RCC 7860 (cell line): ENCODE measurements at regions not wholly inside any gene's neighbourhood (a gene's known extent, or its start where the extent isn't known, plus 50 kb on each side); places are given as distances from the start of the nearest gene placed in this dataset.

Source experiments
- DNase-seq: peaks from one replicate; pipeline ENCODE4 v3.0.0-alpha.2; 2015; ENCODE audit warnings: low spot score
- FAIRE-seq: peaks from 2 replicates; lab custom pipeline; 2012; peaks lifted over from hg19 to GRCh38; lab: Jason Lieb, UNC

DNA sequence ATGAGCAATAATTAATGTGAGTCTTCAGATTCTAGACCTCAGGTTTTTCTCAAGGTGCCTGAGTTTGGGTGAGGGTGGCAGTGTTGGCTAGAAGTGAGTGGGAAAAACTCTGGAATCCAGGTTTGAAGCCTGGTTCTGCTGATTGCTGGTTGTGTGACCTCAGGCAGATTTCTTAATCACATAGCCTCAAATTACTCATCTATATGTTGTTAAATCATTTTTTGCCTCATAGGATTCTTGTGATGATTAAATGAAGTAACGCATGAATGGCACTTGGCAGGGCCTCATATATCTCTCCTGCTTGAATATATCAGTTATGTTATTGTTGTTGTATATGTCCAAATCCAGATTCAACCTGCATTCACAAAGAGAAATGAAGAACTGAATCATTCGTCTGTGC is 60.5 kb downstream of the NR2F2 start:
- DNase-seq (no peak), FAIRE-seq (no peak)

DNA sequence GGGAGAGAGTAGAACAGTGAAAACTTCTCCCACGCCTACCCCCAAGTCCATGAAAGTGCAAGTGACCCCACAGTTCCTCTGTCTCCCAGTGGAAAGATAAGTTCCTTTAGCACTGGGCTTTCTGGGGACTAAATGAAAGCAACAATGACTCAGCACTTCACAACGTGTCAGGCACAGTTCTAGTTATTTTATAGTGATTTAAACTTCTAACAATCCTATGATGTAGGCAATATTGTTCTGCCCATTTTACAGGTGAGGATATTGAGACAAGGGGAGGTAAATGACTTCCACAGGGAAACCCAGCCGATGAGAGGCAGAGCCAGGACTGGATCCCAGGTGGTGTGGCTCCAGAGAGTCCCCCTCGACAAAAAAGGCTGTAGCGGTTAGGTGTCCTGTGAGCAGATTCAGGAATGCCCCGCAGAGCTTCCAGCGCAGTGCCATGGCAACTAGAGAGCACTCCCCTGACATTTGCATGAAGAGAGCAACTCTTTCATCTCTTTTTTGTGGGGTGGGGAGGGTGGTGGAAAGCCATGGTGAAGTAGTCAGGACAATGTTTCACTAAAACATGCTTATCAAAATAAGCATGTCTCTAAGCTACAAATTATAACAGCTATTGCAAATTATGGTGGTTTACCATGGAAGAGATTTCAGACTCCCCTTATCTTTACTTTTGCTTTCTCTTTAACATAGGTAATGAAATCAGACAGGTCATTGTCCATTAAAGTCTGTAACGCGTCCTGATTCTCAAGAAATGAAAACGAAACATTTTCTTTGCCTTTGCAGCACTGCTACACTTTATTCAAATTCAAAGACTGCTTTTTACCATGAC is 62.1 kb downstream of the NR2F2 start:
- DNase-seq = no peak
- FAIRE-seq = no peak

DNA sequence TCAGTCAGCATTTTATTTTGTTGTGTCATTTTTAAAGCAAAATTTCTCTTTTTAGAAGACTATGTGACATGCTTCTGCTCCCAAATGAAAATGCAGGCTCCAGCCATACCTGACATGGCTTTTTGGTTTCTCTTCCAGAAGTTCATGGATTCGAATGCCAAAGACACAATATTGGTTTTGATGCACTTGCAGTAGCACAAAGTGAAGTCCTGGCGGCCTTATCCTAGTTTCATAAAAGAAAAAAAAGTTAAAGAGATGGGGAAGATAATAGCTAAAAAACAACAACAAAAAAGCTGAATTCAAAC is 62.7 kb downstream of the NR2F2 start:
- DNase-seq = no peak
- FAIRE-seq = no peak

DNA sequence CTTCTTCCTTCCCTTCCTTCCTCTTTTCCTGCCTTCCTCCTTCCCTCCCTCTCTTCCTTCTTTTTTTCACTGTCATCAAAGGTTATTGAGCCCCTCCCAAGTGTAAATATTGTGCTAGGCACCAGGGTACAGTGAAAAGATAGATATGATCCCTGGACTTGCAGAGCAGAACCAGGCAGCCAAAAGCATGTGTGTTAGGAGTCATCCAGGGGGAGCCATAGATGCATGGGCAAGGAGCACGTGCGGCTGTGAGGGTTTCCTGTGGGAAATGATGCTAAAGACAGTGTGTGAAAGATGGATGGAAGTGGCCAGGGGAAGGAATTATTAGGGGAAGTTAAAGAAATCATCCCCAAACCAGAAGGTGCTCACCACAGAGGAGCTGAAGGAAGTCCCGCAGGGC is 65.2 kb downstream of the NR2F2 start:
- FAIRE-seq (no peak), DNase-seq (no peak)

DNA sequence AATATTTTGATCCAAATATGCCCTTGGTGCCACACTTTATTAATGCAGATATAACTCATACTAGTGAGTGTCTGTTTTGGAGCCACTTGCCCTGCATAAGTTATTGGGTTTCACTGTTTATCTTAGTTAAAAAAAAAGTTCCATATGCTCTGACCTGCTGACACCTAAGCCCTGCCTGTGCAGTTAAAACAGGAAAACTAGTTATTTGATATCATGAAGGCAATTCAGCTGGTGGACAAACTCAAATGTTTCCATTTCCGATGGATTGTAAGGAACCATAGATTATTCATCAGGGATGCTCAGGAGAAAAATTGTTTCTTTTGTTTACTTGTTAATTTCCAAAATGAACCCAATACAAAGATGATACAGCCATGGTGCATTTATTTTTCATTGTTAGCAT is 68.3 kb downstream of the NR2F2 start:
- DNase-seq (no peak), FAIRE-seq (no peak)

DNA sequence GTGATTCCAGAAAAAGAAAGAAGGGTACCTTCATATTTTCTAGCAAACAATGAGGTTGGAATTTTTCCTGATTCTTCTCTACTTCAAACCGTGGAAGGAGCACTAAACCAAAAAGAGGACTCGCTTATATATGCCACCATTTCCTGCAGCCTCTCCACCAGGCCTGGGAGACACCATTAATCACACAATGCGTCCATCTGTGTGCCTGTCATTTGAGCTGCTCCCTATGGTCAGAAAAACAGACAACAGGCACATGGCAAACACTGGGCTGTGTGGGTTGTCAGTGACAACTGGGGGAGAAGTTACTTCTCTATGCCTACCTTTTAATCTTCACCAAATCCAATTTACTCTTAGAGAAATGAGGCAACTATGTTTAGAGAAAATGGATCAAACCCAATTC is 71.9 kb downstream of the NR2F2 start:
- no peak for FAIRE-seq
- DNase-seq = no peak

DNA sequence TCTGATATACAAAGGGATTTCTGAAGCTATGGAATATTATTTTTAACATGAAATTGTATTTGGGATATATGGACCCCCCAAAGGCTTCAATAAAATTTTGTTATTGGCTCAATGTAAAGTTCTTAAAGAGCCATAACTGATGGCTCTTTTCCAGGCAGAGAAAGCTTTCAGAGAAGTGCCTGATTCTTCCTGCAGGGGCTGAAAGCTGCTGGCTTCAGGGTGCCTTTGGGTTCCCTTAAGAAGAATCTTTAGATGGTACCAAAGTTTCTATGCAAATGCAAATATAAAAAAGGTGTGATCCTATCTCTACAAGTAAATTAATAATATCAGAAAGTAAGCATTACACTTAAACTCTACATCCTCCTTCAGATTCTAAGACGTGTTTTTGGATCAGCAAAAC is 72.6 kb downstream of the NR2F2 start:
- FAIRE-seq (no peak), DNase-seq (no peak)

DNA sequence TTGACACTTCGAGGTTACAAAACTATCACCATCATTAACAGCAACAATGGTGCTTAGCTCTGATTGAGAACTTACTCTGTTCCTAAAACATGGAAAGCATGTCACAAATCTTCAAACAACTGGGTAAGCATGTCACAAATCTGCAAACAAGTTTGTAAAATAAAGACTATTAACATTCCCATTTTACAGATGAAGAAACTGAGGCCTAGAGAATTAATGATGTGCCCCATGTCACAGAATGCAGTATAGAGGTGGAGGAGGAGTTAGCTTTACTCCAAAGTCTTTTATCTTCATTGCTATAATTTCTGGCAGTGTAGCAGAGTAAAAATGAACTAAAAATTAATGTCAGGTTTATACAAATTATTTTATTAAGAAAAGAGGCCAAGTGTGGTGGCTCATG is 73.4 kb downstream of the NR2F2 start:
- DNase-seq (no peak), FAIRE-seq (no peak)

DNA sequence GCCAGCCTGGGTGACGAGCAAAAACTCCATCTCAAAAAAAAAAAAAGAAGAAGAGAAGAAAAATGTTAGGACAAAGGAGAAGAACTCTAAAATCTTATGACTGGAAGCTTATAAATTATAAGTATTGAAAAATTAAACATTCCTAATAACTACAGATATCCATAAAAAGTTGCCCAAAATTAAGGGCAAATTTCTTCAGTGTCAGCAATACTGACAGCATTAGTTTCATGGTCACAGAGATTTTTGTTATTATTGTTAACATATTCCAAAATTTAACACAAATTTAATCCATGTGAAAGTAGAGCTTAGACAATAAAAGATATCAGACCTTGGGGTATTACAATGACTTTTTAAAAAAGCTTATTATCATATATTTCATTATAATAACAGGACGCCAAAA is 74.1 kb downstream of the NR2F2 start:
- FAIRE-seq = no peak

DNA sequence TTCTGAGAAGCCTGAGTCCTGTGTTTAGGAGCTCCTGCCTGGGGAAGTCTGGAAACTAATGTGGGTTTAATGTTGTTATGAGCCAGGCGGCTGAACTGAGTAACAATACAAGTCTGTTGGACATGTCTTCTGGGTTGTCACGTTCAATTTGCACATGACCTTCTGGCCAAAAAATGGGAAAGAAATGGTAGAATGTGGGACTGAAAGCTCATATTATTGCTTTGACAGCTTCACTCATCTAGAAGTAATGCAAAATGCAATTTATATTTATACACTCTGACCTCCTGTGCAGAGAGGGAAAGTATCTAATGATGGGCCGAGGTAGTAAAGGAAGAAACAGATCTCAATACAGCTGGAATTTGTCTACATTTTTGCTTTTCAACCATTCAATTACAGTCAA is 75.8 kb downstream of the NR2F2 start:
- DNase-seq = no peak
- FAIRE-seq = no peak

More for the DNA sequence above, 74.1 kb downstream of the NR2F2 start:
- DNase-seq = no peak

DNA sequence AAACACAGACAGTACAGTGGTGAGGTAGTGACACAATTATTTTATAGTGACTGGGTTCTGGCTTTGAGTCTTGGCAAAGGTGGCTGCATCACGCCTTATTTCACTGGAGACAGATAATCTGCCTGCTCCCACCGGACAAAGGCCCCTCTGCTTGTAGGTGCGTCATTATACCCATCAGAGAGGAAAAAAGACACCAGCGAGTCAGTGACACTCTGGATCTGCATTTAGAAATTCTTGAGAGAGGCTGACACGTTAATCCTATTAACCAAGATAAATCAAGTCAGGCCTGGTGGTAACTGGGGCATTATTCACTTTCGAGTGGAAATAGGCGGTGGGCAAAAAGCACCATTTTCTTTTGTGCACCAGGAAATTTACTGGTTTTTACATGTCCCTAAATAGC is 76.2 kb downstream of the NR2F2 start:
- FAIRE-seq = no peak
- DNase-seq = no peak

DNA sequence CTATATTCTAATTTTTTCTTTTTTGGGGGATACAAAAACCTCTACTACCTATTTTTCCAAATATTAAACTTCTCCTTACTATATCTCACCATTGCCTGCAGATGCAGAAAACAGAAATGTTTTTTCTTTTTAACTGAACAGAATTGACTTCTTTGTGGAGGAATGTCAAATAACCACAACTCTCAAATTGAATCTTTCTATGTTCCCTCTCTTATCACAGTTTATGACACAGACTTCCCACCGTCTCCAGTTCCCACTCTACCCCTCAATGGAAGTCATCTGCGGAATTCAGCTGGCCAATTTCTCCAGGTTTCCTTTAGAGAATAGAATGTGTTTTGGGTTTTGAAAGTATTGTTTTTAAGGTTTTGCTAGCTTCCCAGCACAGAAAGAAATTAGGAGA is 77.0 kb downstream of the NR2F2 start:
- FAIRE-seq (no peak), DNase-seq (no peak)

DNA sequence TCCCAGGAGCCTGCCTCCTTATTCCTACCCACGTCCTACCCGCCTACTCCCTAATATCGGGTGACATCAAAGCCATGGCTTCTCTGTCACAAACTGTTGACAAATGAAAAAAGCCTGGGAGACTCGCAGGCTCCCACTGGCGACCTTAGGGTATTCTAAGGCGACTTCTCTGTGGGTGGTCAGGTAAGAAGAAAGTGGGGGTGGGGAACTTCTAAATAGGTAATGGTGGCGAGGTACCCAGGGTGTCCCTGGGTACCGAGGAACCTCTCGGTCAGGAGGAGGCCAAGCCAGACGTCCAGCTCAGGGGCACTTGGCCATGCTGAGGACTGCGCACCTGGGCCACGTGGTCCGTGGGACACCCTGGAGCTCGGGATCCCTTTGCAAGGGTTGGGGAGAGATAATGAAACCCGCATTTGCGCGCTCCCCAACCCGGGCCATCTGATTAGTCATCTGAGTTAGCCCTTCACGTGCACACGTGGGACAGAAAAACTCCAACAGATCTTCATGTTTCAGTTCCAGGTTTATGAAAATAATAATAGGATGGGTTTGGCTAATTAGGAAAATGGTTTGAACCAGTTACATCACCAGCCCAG is 78.2 kb downstream of the NR2F2 start:
- DNase-seq (no peak), FAIRE-seq (no peak)

DNA sequence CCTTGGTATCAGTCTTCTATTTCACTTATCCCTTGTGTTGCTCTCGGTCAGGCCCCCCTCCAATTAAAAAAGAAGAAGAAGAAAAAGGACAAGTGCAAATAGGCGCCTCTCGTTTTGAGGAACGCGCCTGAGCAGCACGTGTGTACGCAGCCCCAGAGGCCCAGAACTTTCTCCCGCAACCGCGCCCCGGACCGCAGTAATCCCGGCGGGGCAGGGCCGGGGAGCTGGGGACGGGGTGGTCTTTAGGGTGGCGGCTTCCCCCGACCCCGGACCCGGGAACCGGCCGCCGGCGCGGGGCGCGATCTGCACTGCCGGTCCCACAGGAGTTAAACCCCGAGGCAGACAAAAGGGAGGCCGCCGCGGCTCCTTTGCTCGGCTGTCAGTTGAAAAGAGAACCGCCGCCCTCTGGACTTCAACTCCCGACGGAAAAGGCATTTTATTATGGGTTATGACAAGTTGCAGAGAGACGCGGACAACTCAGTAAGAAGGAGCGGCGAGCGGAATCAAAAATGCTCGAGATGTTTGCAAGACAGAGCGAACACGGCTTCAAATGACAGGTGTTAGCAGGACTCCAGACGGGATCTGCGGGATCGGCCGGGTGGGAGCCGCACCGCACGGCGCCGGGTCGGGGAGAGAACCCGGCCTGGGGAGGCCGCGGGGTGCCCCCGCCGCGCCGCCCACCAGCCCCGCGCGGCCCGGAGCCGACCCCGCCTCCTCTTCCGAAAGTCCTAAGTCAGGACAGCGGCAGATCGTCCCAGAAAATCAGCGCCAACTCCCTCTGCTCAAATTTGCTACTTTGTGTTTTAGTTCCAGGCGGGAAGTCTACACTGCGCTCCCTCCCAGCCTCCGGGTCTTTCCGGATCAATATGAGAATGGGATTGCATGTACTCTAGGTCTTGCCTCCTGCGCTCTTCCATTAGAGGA is 79.0 kb downstream of the NR2F2 start:
- DNase-seq = no peak
- FAIRE-seq = no peak

DNA sequence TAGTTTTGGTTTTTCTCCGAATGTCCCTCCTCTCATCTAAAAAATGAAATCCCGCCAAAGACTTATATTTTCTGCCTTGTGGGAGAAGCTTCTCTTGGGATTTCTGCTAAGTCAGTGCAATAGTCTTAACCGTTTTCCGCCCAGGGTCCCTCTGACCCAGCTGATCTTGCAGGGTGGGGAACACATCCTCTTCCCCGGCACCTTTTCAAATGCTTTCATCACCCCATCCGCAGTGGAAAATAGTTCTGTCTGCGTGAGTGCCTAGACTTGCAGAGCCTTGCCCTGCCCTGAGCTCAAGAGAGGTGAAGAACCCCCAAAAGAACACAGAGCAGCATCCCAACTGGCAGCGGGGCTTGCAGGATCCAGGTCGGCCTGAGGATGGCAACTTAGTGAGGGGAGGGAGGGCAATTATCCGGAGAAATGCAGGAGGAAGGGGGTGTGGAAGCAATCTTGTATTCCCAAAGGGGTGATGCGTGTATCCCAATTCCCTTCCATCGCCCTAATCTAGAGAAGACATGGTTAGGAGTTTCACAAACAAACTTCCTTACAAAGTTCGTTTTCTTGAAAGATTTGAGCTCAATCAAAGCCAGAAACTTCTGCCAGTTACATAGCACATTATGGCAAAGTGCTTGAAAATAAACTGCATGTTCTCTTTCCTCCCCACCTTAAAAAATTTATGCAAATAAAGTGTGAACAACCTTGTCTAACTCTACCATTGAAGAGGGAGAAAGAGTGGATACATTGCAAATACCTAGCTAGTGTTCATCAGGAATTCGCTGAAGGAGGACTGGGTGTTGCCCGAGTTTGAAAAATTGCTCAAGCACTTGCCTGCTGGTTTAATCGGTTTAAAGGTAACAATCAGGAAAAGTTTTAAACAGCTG is 79.9 kb downstream of the NR2F2 start:
- no peak for FAIRE-seq
- no peak for DNase-seq

DNA sequence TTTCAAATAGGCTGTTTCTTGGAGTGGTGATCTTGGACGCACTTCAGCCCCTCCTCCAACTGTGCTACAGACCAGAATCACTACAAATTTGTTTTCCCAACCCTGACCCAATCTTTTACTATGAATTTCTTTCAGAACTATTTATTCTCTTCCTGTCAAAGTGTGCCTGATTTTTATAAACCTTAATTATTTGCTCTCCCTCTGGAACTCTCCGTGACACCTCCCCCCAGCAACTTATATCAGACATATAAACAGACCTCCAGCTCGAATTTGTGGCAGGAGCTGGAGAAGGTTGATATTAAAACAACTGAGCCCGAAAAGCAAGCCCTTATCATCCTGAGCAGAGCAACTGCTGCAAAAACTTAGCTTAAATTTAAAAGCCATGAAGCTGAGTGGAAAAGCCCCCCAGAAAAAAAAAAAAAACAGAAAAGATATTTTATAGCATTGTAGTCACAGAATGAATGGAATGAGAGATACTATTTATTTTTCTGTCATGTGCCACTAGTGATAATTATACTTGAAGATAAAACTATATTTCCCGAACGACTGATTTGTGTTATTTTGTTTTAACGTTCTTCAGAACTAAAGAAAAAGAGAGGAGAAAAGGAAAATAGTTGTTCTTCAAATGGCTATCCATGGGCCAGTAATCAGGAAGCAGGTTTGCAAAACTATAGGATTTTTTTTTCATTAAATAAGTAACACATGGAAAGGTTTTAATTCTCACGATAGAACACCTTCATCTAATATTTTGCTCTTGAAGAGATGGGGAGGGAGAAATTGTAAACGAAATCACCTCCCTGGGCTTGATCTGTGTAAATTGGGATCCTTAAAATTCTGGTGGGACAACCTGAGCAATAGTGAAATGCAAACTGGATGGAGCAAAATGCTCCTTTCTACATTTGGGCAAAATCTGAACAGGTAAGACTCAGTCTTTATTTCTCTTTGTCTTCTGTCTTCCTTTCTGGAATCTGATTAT is 80.8 kb downstream of the NR2F2 start:
- FAIRE-seq = no peak
- DNase-seq = no peak

DNA sequence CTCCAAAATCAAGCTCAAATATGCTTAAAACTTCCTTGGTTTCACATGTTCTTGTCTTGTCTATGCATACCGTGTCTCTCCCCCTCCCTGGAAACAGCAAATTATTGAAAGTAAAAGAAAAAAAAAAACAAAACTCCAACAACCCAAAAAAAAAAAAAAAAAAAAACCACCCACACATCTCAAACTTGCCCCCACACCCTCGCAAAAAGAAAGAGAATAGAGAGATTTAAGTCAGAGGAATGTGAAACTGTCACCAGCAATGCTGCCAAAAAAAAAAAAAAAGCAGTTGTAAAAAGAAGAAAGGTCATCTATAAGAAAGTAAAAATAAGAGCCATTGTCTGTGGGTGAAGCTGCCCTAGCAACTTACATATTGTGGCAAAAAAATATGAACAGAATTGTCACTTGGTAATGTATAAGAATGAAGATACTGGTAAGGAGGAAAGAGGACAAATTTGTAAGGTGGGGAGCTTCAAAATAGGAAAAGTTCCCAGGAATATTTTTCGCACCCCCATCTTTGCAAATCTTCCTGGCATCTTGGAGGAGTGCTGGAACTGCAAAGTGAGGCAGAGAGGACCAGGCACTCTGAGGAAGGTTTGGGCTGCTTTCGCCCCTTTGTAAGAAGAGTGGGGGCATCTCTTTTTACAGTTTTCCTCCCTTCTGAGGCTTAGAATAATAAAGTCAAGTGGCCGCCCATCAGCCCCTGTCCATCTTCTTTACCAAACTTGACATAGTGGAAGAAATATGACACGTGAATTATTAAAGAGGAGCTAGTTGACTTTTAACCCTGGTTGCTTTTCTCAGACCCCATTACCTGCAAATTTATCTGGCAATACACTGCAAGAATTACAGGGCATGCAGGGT is 81.8 kb downstream of the NR2F2 start:
- DNase-seq (no peak), FAIRE-seq (no peak)

DNA sequence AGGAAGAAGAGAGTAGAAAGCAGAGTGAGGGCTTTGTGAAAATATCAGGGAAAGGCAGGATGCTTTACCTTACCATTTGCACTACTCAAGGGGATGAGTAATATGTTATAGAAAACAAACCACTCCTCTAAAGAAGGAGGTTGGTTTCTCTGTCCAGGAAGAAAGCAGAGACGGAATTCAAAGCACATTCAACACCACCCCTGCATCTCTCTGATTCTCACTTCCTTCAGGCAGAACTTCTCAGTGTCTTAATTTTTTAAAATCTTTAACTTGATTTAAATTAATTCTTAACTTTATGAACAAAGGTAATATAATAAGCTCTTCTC is 82.4 kb downstream of the NR2F2 start:
- DNase-seq = no peak
- no peak for FAIRE-seq

DNA sequence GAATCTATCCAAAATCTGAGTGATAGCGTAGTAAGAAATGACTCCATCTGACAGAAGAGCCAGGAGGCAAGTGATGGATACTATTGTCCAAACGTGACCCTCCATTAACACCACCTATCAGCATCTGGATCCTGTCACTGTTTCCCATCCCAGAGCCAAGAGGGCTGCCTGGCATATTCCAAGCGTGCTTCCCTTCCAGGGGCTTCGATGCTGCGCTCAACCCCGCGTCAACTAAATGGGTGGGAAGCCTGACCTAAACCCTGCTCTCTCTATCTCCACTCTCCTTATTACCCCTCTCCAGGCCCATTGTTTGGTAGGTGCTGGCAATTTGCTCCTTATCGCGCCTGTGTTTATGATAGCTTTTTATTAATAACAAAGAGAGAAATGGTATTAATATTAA is 83.2 kb downstream of the NR2F2 start:
- DNase-seq (no peak), FAIRE-seq (no peak)
